ENCODE measurements at regions not wholly inside any gene's neighbourhood (a gene's known extent, or its start where the extent isn't known, plus 50 kb on each side); places are given as distances from the start of the nearest gene placed in this dataset.

- Histone ChIP-seq H3K9me3 (ENCODE audit: insufficient read depth, low read depth, low read length) (no peaks in the 10 kb centered on the region), H3K4me1 (ENCODE audit: insufficient read depth, low read length) (no peaks in the 10 kb centered on the region), H3K36me3 (ENCODE audit: insufficient read depth, low read length) (no peaks in the 10 kb centered on the region), H3K27ac (ENCODE audit: low read depth, low read length) (no peak overlapping the region), H3K4me3 (ENCODE audit: low read length) (no peak overlapping the region), H3K27me3 (ENCODE audit: insufficient read depth, low read length) (no peaks in the 10 kb centered on the region), H3K9ac (ENCODE audit: low read depth, low read length) (no peak overlapping the region)
- 91% methylated on average over 1 of the region's 2 CpGs for WGBS
Measured at GRCh38 chr4:29927895-29928294, 792.3 kb upstream of the PCDH7 start.

GRCh38 chr4:29948451-29948850 is 771.7 kb upstream of the PCDH7 start:
- WGBS: 84% methylated on average over 2 of the region's 2 CpGs
- H3K27me3 ChIP-seq (ENCODE audit: insufficient read depth, low read length): no peaks in the 10 kb centered on the region
- no peaks in the 10 kb centered on the region for H3K36me3 ChIP-seq (ENCODE audit: insufficient read depth, low read length)
- H3K4me3 ChIP-seq (ENCODE audit: low read length): no peak overlapping the region
- H3K9ac ChIP-seq (ENCODE audit: low read depth, low read length): no peak overlapping the region
- H3K27ac ChIP-seq (ENCODE audit: low read depth, low read length): no peak overlapping the region
- no peaks in the 10 kb centered on the region; the same call in 1 of the 2 replicates for H3K4me1 ChIP-seq (ENCODE audit: insufficient read depth, low read length)
- H3K9me3 ChIP-seq (ENCODE audit: insufficient read depth, low read depth, low read length): peaks cover 8% of the 10 kb centered on the region; the same call in 1 of the 2 replicates

- no peaks in the 10 kb centered on the region for H3K36me3 ChIP-seq (ENCODE audit: insufficient read depth, low read length)
- H3K27me3 ChIP-seq (ENCODE audit: insufficient read depth, low read length): no peaks in the 10 kb centered on the region
- no peak overlapping the region for H3K4me3 ChIP-seq (ENCODE audit: low read length)
- H3K9me3 ChIP-seq (ENCODE audit: insufficient read depth, low read depth, low read length): peaks cover 8% of the 10 kb centered on the region; the same call in 1 of the 2 replicates
- no peaks in the 10 kb centered on the region; the same call in 1 of the 2 replicates for H3K4me1 ChIP-seq (ENCODE audit: insufficient read depth, low read length)
- no peak overlapping the region for H3K27ac ChIP-seq (ENCODE audit: low read depth, low read length)
- H3K9ac ChIP-seq (ENCODE audit: low read depth, low read length): no peak overlapping the region
Measured at GRCh38 chr4:29948858-29949257, 771.3 kb upstream of the PCDH7 start.

GRCh38 chr4:29966386-29966785 is 753.8 kb upstream of the PCDH7 start:
- Histone ChIP-seq H3K9ac (ENCODE audit: low read depth, low read length) (no peak overlapping the region), H3K36me3 (ENCODE audit: insufficient read depth, low read length) (no peaks in the 10 kb centered on the region), H3K9me3 (ENCODE audit: insufficient read depth, low read depth, low read length) (no peaks in the 10 kb centered on the region), H3K4me3 (ENCODE audit: low read length) (no peak overlapping the region), H3K27ac (ENCODE audit: low read depth, low read length) (no peak overlapping the region), H3K27me3 (ENCODE audit: insufficient read depth, low read length) (no peaks in the 10 kb centered on the region), H3K4me1 (ENCODE audit: insufficient read depth, low read length) (no peaks in the 10 kb centered on the region)
- 86% methylated on average over 1 of the region's 2 CpGs for WGBS

GRCh38 chr4:29970626-29971025 is 749.5 kb upstream of the PCDH7 start:
- Histone ChIP-seq H3K27me3 (ENCODE audit: insufficient read depth, low read length) (no peaks in the 10 kb centered on the region), H3K9ac (ENCODE audit: low read depth, low read length) (no peak overlapping the region), H3K4me1 (ENCODE audit: insufficient read depth, low read length) (no peaks in the 10 kb centered on the region), H3K9me3 (ENCODE audit: insufficient read depth, low read depth, low read length) (no peaks in the 10 kb centered on the region), H3K36me3 (ENCODE audit: insufficient read depth, low read length) (no peaks in the 10 kb centered on the region), H3K27ac (ENCODE audit: low read depth, low read length) (no peak overlapping the region), H3K4me3 (ENCODE audit: low read length) (no peak overlapping the region)
- 77% methylated on average over 2 of the region's 2 CpGs for WGBS

- Histone ChIP-seq H3K4me1 (ENCODE audit: insufficient read depth, low read length) (no peaks in the 10 kb centered on the region), H3K27me3 (ENCODE audit: insufficient read depth, low read length) (no peaks in the 10 kb centered on the region), H3K27ac (ENCODE audit: low read depth, low read length) (no peak overlapping the region), H3K36me3 (ENCODE audit: insufficient read depth, low read length) (no peaks in the 10 kb centered on the region), H3K9me3 (ENCODE audit: insufficient read depth, low read depth, low read length) (no peaks in the 10 kb centered on the region), H3K4me3 (ENCODE audit: low read length) (no peak overlapping the region), H3K9ac (ENCODE audit: low read depth, low read length) (no peak overlapping the region)
- 98% methylated on average over 3 of the region's 3 CpGs for WGBS
Measured at GRCh38 chr4:29972121-29972520, 748.0 kb upstream of the PCDH7 start.

GRCh38 chr4:29983890-29984289 is 736.3 kb upstream of the PCDH7 start:
- no peak overlapping the region for H3K9ac ChIP-seq (ENCODE audit: low read depth, low read length)
- WGBS: 96% methylated on average over 3 of the region's 3 CpGs
- H3K4me1 ChIP-seq (ENCODE audit: insufficient read depth, low read length): no peaks in the 10 kb centered on the region

GRCh38 chr4:30001628-30002027 is 718.5 kb upstream of the PCDH7 start:
- no peaks in the 10 kb centered on the region for H3K9me3 ChIP-seq (ENCODE audit: insufficient read depth, low read depth, low read length)
- no peaks in the 10 kb centered on the region for H3K4me1 ChIP-seq (ENCODE audit: insufficient read depth, low read length)
- no peak overlapping the region for H3K27ac ChIP-seq (ENCODE audit: low read depth, low read length)
- WGBS: 87% methylated on average over 1 of the region's 1 CpG
- no peak overlapping the region for H3K9ac ChIP-seq (ENCODE audit: low read depth, low read length)
- H3K4me3 ChIP-seq (ENCODE audit: low read length): no peak overlapping the region
- H3K36me3 ChIP-seq (ENCODE audit: insufficient read depth, low read length): no peaks in the 10 kb centered on the region
- no peaks in the 10 kb centered on the region for H3K27me3 ChIP-seq (ENCODE audit: insufficient read depth, low read length)

More at GRCh38 chr4:29983890-29984289, 736.3 kb upstream of the PCDH7 start:
- H3K9me3 ChIP-seq (ENCODE audit: insufficient read depth, low read depth, low read length): no peaks in the 10 kb centered on the region
- no peak overlapping the region for H3K27ac ChIP-seq (ENCODE audit: low read depth, low read length)
- no peaks in the 10 kb centered on the region for H3K27me3 ChIP-seq (ENCODE audit: insufficient read depth, low read length)
- H3K4me3 ChIP-seq (ENCODE audit: low read length): no peak overlapping the region
- H3K36me3 ChIP-seq (ENCODE audit: insufficient read depth, low read length): no peaks in the 10 kb centered on the region

GRCh38 chr4:30002341-30002740 is 717.8 kb upstream of the PCDH7 start:
- Histone ChIP-seq H3K9me3 (ENCODE audit: insufficient read depth, low read depth, low read length) (no peaks in the 10 kb centered on the region), H3K27ac (ENCODE audit: low read depth, low read length) (no peak overlapping the region), H3K4me3 (ENCODE audit: low read length) (no peak overlapping the region), H3K4me1 (ENCODE audit: insufficient read depth, low read length) (no peaks in the 10 kb centered on the region), H3K9ac (ENCODE audit: low read depth, low read length) (no peak overlapping the region), H3K27me3 (ENCODE audit: insufficient read depth, low read length) (no peaks in the 10 kb centered on the region), H3K36me3 (ENCODE audit: insufficient read depth, low read length) (no peaks in the 10 kb centered on the region)
- WGBS: 97% methylated on average over 3 of the region's 3 CpGs

- Histone ChIP-seq H3K9me3 (ENCODE audit: insufficient read depth, low read depth, low read length) (no peaks in the 10 kb centered on the region), H3K9ac (ENCODE audit: low read depth, low read length) (no peak overlapping the region), H3K4me3 (ENCODE audit: low read length) (no peak overlapping the region), H3K27me3 (ENCODE audit: insufficient read depth, low read length) (no peaks in the 10 kb centered on the region), H3K4me1 (ENCODE audit: insufficient read depth, low read length) (no peaks in the 10 kb centered on the region), H3K27ac (ENCODE audit: low read depth, low read length) (no peak overlapping the region), H3K36me3 (ENCODE audit: insufficient read depth, low read length) (no peaks in the 10 kb centered on the region)
- WGBS: 93% methylated on average over 3 of the region's 4 CpGs
Measured at GRCh38 chr4:30005995-30006394, 714.2 kb upstream of the PCDH7 start.

- Histone ChIP-seq H3K9ac (ENCODE audit: low read depth, low read length) (no peak overlapping the region), H3K4me3 (ENCODE audit: low read length) (no peak overlapping the region), H3K27me3 (ENCODE audit: insufficient read depth, low read length) (no peaks in the 10 kb centered on the region), H3K4me1 (ENCODE audit: insufficient read depth, low read length) (no peaks in the 10 kb centered on the region), H3K9me3 (ENCODE audit: insufficient read depth, low read depth, low read length) (no peaks in the 10 kb centered on the region), H3K27ac (ENCODE audit: low read depth, low read length) (no peak overlapping the region), H3K36me3 (ENCODE audit: insufficient read depth, low read length) (no peaks in the 10 kb centered on the region)
- WGBS: 95% methylated on average over 2 of the region's 2 CpGs
Measured at GRCh38 chr4:30024526-30024925, 695.6 kb upstream of the PCDH7 start.

- Histone ChIP-seq H3K27ac (ENCODE audit: low read depth, low read length) (no peak overlapping the region), H3K36me3 (ENCODE audit: insufficient read depth, low read length) (no peaks in the 10 kb centered on the region), H3K9ac (ENCODE audit: low read depth, low read length) (no peak overlapping the region), H3K4me1 (ENCODE audit: insufficient read depth, low read length) (no peaks in the 10 kb centered on the region), H3K4me3 (ENCODE audit: low read length) (no peak overlapping the region), H3K27me3 (ENCODE audit: insufficient read depth, low read length) (no peaks in the 10 kb centered on the region), H3K9me3 (ENCODE audit: insufficient read depth, low read depth, low read length) (no peaks in the 10 kb centered on the region)
Measured at GRCh38 chr4:30028826-30029225, 691.3 kb upstream of the PCDH7 start.
